Activated CD4-positive, alpha-beta T cell treated with anti-CD3 and anti-CD28 coated beads, Interleukin-2, amount 10 ng/mL, durations not matched to agents 7 days and 5 days (primary cell): ENCODE measurements at regions not wholly inside any gene's neighbourhood (a gene's known extent, or its start where the extent isn't known, plus 50 kb on each side); places are given as distances from the start of the nearest gene placed in this dataset.
"Not testable (repeated sequence)": the region's sequence is repeated elsewhere in the genome, so short reads cannot be mapped to it uniquely, and the experiment has no call there.

ENCODE experiments used
- CTCF ChIA-PET: fragments of 350-600 bp; sonication (Branson Sonifier 250); formaldehyde crosslinking; loops from one replicate; lab custom pipeline; 2021; ENCODE audit warnings: antibody characterized with exemption; lab: Charles Lee
- POLR2A ChIA-PET: fragments of 350-600 bp; sonication (Branson Sonifier 250); formaldehyde crosslinking; loops from one replicate; lab custom pipeline; 2021; ENCODE audit warnings: antibody characterized with exemption; lab: Charles Lee
- DNase-seq: peaks from one replicate; pipeline ENCODE4 v3.0.0-alpha.2; 2020
- H3K27ac Mint-ChIP-seq: one replicate; pipeline ENCODE4 v1.8.0; 2021; ENCODE audit warnings: mild to moderate bottlenecking, moderate library complexity, mixed read lengths
- H3K27me3 Mint-ChIP-seq: one replicate; pipeline ENCODE4 v1.8.0; 2021; ENCODE audit warnings: mixed read lengths
- H3K36me3 Mint-ChIP-seq: one replicate; pipeline ENCODE4 v1.8.0; 2021; ENCODE audit warnings: low read depth, mixed read lengths
- H3K4me1 Mint-ChIP-seq: one replicate; pipeline ENCODE4 v1.8.0; 2021; ENCODE audit warnings: mixed read lengths
- H3K4me3 Mint-ChIP-seq: one replicate; pipeline ENCODE4 v1.8.0; 2021; ENCODE audit warnings: mild to moderate bottlenecking, moderate library complexity, mixed read lengths
- H3K9me3 Mint-ChIP-seq: one replicate; pipeline ENCODE4 v1.8.0; 2021; ENCODE audit warnings: mixed read lengths

DNA sequence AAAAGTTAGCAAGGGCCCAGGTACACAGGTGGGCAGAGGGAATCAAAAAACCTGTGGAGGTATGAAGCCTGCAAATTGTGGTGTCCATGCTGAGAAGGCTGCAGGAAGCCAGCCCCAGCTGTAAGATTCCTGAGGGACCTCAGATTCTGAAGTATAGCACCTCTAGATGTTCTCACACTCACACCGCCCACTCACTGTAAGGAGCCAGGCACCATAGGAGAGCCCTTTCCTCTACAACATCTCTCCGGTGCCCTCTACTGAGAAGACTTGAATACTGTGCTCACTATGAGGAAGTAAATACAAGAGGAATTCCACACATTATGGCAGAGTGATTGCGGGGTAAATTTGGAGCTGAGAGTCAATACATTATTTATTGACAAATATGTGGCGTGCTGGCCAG is 68.9 kb upstream of the RUBCNL start:
- not testable (repeated sequence) for H3K27me3 Mint-ChIP-seq

DNA sequence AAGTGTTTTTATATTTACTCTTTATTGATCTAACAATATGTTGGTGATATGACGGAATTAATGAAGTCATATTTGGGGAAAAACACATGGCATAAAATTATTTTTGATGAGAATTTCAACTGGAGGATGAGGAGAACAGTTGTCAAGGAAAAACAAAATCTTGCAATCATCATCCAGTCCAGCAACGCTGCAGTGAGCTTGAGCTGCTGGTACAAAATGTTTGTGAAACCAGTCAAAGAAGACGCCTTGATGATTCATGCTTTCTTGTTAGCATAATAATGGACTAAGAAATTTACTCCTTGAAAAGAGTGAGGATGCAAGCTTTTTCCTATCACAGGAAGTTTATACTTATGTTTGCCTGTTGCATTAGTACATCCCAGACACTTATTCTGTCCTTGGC is 64.1 kb upstream of the RUBCNL start:
- H3K4me1 Mint-ChIP-seq, H3K9me3 Mint-ChIP-seq, H3K27me3 Mint-ChIP-seq, H3K36me3 Mint-ChIP-seq, POLR2A ChIA-PET, DNase-seq, H3K27ac Mint-ChIP-seq, H3K4me3 Mint-ChIP-seq: not testable (repeated sequence)
- CTCF ChIA-PET: interaction anchor here (0.8 kb wide), 1 partner anchor 244 kb away, joined by 3 read pairs; no protein-coding TSS in a partner anchor

More for the DNA sequence above, 68.9 kb upstream of the RUBCNL start:
- H3K27ac Mint-ChIP-seq, H3K9me3 Mint-ChIP-seq, H3K36me3 Mint-ChIP-seq, POLR2A ChIA-PET, H3K4me3 Mint-ChIP-seq, H3K4me1 Mint-ChIP-seq, CTCF ChIA-PET, DNase-seq: not testable (repeated sequence)

GRCh38 chr13:46449949-46450348 is 62.9 kb upstream of the RUBCNL start:
- DNase-seq, H3K27ac Mint-ChIP-seq, H3K4me1 Mint-ChIP-seq, H3K9me3 Mint-ChIP-seq, H3K4me3 Mint-ChIP-seq, H3K27me3 Mint-ChIP-seq, CTCF ChIA-PET, POLR2A ChIA-PET, H3K36me3 Mint-ChIP-seq: not testable (repeated sequence)

- CTCF ChIA-PET, H3K27me3 Mint-ChIP-seq, H3K4me3 Mint-ChIP-seq: not testable (repeated sequence)
Observed at GRCh38 chr13:46448148-46448547, 61.1 kb upstream of the RUBCNL start.

DNA sequence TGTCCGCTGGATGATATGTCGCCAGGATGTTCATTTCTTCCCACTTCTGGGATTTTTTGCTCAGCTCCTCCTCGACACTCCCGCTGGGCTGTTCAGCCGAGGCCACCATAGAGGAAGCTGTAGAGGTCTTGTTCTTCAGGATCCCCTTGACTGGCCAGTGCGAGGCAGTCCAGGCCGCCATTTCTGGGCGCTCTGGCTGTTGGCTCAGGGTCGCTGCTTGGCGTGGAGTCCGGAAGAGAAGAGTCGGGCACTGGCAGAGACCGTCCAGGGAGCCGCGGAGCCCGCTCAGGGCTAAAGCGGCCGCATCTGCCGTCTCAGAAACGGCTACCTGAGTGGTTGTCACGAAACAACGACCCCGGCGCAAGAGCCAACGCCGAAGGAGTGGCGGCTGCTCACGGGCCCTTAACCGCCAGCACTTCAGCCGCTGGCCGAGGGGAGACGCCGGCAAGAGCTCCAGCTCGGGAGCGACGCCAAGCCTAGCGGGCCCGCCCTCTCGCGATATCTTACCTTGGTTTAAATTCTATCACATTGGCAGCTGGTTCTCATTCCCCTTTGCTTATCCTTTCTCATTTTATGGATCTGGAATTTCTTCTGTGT is 50.9 kb upstream of the RUBCNL start:
- DNase-seq, POLR2A ChIA-PET, H3K9me3 Mint-ChIP-seq, H3K27me3 Mint-ChIP-seq, H3K4me3 Mint-ChIP-seq, CTCF ChIA-PET, H3K36me3 Mint-ChIP-seq, H3K4me1 Mint-ChIP-seq, H3K27ac Mint-ChIP-seq: not testable (repeated sequence)

More at GRCh38 chr13:46448148-46448547, 61.1 kb upstream of the RUBCNL start:
- DNase-seq, H3K36me3 Mint-ChIP-seq, H3K4me1 Mint-ChIP-seq, POLR2A ChIA-PET, H3K9me3 Mint-ChIP-seq, H3K27ac Mint-ChIP-seq: not testable (repeated sequence)
